ENCODE measurements at regions not wholly inside any gene's neighbourhood (a gene's known extent, or its start where the extent isn't known, plus 50 kb on each side); places are given as distances from the start of the nearest gene placed in this dataset.

DNA sequence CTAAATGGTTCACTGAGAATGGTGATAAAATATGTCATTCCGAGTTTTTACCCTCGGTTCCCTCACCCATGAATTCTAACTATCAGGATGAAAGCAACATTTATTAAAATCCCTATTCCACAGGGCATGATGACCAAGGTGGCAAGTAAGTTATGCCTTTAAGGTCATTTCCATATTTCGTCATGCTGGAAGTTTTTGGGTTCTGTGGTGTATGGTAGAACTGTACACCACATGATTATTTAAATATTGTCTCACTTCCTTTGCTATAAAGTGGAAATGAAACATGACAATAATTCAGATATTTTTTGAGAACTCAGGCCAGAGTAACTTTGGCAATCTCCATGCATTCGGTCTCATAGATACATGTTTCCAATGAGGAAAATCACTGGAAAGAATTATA lies 68.5 kb upstream of the CARD18 start:
- no peaks in the 10 kb centered on the region for H3K9me3 ChIP-seq (replicated peaks in 1 of 3)
- DNase-seq: no peak
- intact Hi-C loops (cut with DNase I): no loop called here
- WGBS, 4 donors: 79 to 85% (median 82%) methylated on average over 4 of the region's 4 CpGs
- no peak for TF ChIP-seq POLR2A (IDR thresholded peaks at IDR 0.05)
- TF ChIP-seq, protein P1, sequence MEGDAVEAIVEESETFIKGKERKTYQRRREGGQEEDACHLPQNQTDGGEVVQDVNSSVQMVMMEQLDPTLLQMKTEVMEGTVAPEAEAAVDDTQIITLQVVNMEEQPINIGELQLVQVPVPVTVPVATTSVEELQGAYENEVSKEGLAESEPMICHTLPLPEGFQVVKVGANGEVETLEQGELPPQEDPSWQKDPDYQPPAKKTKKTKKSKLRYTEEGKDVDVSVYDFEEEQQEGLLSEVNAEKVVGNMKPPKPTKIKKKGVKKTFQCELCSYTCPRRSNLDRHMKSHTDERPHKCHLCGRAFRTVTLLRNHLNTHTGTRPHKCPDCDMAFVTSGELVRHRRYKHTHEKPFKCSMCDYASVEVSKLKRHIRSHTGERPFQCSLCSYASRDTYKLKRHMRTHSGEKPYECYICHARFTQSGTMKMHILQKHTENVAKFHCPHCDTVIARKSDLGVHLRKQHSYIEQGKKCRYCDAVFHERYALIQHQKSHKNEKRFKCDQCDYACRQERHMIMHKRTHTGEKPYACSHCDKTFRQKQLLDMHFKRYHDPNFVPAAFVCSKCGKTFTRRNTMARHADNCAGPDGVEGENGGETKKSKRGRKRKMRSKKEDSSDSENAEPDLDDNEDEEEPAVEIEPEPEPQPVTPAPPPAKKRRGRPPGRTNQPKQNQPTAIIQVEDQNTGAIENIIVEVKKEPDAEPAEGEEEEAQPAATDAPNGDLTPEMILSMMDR (IDR thresholded peaks at IDR 0.05): no peak
- no peak overlapping the region for H3K27ac ChIP-seq
- H3K4me1 ChIP-seq (replicated peaks in 1 of 2): peaks cover 0 to under 1% of the 10 kb centered on the region in 2 donors
- no peaks in the 10 kb centered on the region for H3K36me3 ChIP-seq (replicated peaks in 1 of 2)
- no peak overlapping the region for H3K4me3 ChIP-seq
- no peaks in the 10 kb centered on the region for H3K27me3 ChIP-seq

DNA sequence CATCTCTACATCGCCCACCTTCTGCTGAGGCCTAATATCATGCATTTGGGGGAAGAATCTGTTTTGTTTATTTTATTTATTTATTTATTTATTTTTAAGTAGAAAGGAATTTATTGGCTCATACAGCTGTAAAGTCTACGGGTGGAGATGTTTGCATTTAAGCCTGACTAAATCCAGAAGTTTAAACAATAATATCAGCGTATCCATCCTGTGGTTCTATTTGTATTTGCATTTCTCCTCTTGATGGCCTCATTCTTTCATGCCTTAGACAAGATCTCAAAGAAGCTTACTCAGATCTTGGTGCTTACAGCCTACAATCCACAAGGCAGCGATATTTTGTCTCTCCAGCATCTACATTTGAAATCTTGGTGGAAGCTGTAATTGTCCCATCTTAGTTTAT lies 67.1 kb upstream of the CARD18 start:
- intact Hi-C loops (cut with DNase I): no loop called here
- DNase-seq: no peak
- Histone ChIP-seq H3K9me3 (replicated peaks in 1 of 3) (no peaks in the 10 kb centered on the region), H3K4me3 (no peak overlapping the region), H3K4me1 (replicated peaks in 1 of 2) (peaks cover 0 to 6% of the 10 kb centered on the region in 2 donors), H3K27ac (no peak overlapping the region), H3K36me3 (replicated peaks in 1 of 2) (no peaks in the 10 kb centered on the region), H3K27me3 (no peaks in the 10 kb centered on the region)
- WGBS, 4 donors: 88 to 96% (median 92%) methylated on average over 4 of the region's 4 CpGs
- no peak for TF ChIP-seq POLR2A (IDR thresholded peaks at IDR 0.05)
- TF ChIP-seq, protein P1 (IDR thresholded peaks at IDR 0.05): no peak

DNA sequence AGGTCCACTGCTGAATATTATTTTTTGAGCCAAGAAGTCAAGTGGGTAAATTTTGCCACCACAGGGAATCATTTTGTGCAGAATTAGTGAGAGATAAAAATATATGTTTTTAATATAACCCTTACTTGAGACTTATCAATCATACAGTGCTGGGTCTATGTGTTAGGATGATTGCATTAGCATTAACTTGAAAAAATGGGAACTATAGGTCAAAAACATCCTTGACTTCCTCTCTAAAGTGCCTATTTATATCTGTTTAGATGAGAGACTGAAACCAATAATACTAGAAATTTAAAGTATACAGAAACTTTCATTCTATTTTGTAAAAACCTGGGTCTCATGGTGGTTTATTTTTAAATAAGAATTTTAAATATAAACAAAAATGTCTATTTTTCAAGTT lies 65.1 kb upstream of the CARD18 start:
- Histone ChIP-seq H3K4me3 (no peak overlapping the region), H3K27me3 (no peaks in the 10 kb centered on the region), H3K4me1 (replicated peaks in 1 of 2) (peaks cover 0 to 6% of the 10 kb centered on the region in 2 donors), H3K9me3 (replicated peaks in 1 of 3) (no peaks in the 10 kb centered on the region), H3K36me3 (replicated peaks in 1 of 2) (no peaks in the 10 kb centered on the region), H3K27ac (no peak overlapping the region)
- no peak for DNase-seq
- TF ChIP-seq, protein P1 (IDR thresholded peaks at IDR 0.05): no peak
- intact Hi-C loops (cut with DNase I): no loop called here

GRCh38 chr11:105203569-105204240 lies 64.1 kb upstream of the CARD18 start:
- 78 to 86% (median 82%) methylated on average over 2 of the region's 2 CpGs for WGBS, 4 donors
- intact Hi-C loops (cut with DNase I): no loop called here
- TF ChIP-seq, protein P1 (IDR thresholded peaks at IDR 0.05): no peak
- no peak for TF ChIP-seq POLR2A (IDR thresholded peaks at IDR 0.05)

More at GRCh38 chr11:105203569-105204240, 64.1 kb upstream of the CARD18 start:
- Histone ChIP-seq H3K36me3 (replicated peaks in 1 of 2) (no peaks in the 10 kb centered on the region), H3K4me3 (no peak overlapping the region), H3K4me1 (replicated peaks in 1 of 2) (peaks cover 0 to 6% of the 10 kb centered on the region in 2 donors), H3K27ac (no peak overlapping the region), H3K27me3 (no peaks in the 10 kb centered on the region), H3K9me3 (replicated peaks in 1 of 3) (no peaks in the 10 kb centered on the region)
- no peak for DNase-seq
